A549 (cell line): ENCODE measurements at regions not wholly inside any gene's neighbourhood (a gene's known extent, or its start where the extent isn't known, plus 50 kb on each side); places are given as distances from the start of the nearest gene placed in this dataset.

Source experiments
- ATAC-seq, 2 experiments: fragments of 200-7000 bp in 1 of 2; fragments of >200 bp in 1 of 2; cut with Nextera tagmentation in 1 of 2; cut with Tn5 transposase in 1 of 2; 3 replicates each; pipeline versions ENCODE4 v1.8.0 to v1.9.1; 2018 to 2020; ENCODE audit warnings: mild to moderate bottlenecking in 1 of 2, moderate library complexity in 1 of 2
- CTCF ChIA-PET: fragments of 300-600 bp; sonication (Branson Sonifier 250); formaldehyde crosslinking; extraction: SDS; loops from one replicate; lab custom pipeline; 2021; ENCODE audit warnings: antibody characterized with exemption, inconsistent platforms; lab: Yijun Ruan, JAX
- POLR2A ChIA-PET: fragments of 350-600 bp; formaldehyde crosslinking; extraction: SDS; loops from one replicate; lab custom pipeline; 2021; ENCODE audit warnings: antibody characterized with exemption, inconsistent platforms; lab: Yijun Ruan, JAX
- DNase-seq, 2 experiments: peaks; one replicate each; pipeline versions ENCODE4 v3.0.0 to v3.0.0-alpha.2; 2011 to 2016; ENCODE audit warnings: low read depth in 1 of 2, low spot score in 1 of 2
- FAIRE-seq: peaks from 2 replicates; lab custom pipeline; 2011; peaks lifted over from hg19 to GRCh38; lab: Jason Lieb, UNC
- H3K27ac ChIP-seq, 2 experiments: fragments of >200 bp; sonication (Bioruptor Twin); formaldehyde crosslinking; 3 replicates each; pipeline ENCODE4 v1.5.1; 2016 to 2017
- H3K4me1 ChIP-seq: fragments of >200 bp; sonication (Bioruptor Twin); formaldehyde crosslinking; 3 replicates; pipeline ENCODE4 v1.6.1; 2016
- H3K4me2 ChIP-seq: fragments of >200 bp; sonication (Bioruptor Twin); formaldehyde crosslinking; 3 replicates; pipeline ENCODE4 v1.6.1; 2016
- H3K4me3 ChIP-seq: fragments of >200 bp; sonication (Bioruptor Twin); formaldehyde crosslinking; 3 replicates; pipeline ENCODE4 v1.5.1; 2016
- H3K9me3 ChIP-seq: fragments of >200 bp; sonication (Bioruptor Twin); formaldehyde crosslinking; 3 replicates; pipeline ENCODE4 v1.6.1; 2016
- ATOH8 ChIP-seq: fragments of 250-450 bp; sonication (Bioruptor Pico); IDR thresholded peaks from 2 replicates; pipeline ENCODE4 v1.5.0; 2020; ENCODE audit warnings: low read depth, mild to moderate bottlenecking, moderate library complexity
- CEBPB ChIP-seq, 2 experiments: fragments of >200 bp in 1 of 2; sonication (Bioruptor Twin) in 1 of 2; formaldehyde crosslinking in 1 of 2; IDR thresholded peaks; 2 replicates each; pipeline ENCODE4 v1.6.1; 2012 to 2016
- CHD2 ChIP-seq: fragments of 150-350 bp; IDR thresholded peaks from 2 replicates; pipeline ENCODE4 v1.6.1; 2014; ENCODE audit warnings: low read length; ENCODE audit not compliant: partially characterized antibody
- EHF ChIP-seq: fragments of 250-450 bp; sonication (Bioruptor Pico); IDR thresholded peaks from 2 replicates; pipeline ENCODE4 v1.5.0; 2020; ENCODE audit warnings: mild to moderate bottlenecking
- EP300 ChIP-seq, 2 experiments: fragments of >200 bp; sonication (Bioruptor Twin); formaldehyde crosslinking; IDR thresholded peaks; 2 replicates in 1 of 2; 3 replicates in 1 of 2; pipeline ENCODE4 v1.6.1; 2016 to 2017
- FOSB ChIP-seq: fragments of 250-450 bp; sonication (Bioruptor Pico); IDR thresholded peaks from 2 replicates; pipeline ENCODE4 v1.5.0; 2020; ENCODE audit warnings: mild to moderate bottlenecking, moderate library complexity
- FOXS1 ChIP-seq: fragments of 250-450 bp; sonication (Bioruptor Pico); IDR thresholded peaks from 2 replicates; pipeline ENCODE4 v1.5.0; 2020; ENCODE audit warnings: mild to moderate bottlenecking, moderate library complexity
- GATA3 ChIP-seq: IDR thresholded peaks from 2 replicates; pipeline ENCODE4 v1.6.1; 2012; ENCODE audit warnings: borderline replicate concordance
- HDAC2 ChIP-seq: fragments of 200-600 bp; sonication (generic); IDR thresholded peaks from 2 replicates; pipeline ENCODE4 v1.6.1; 2016
- HEYL ChIP-seq: fragments of 250-450 bp; sonication (Bioruptor Pico); IDR thresholded peaks from 2 replicates; pipeline ENCODE4 v1.8.0; 2021; ENCODE audit warnings: mild to moderate bottlenecking, moderate library complexity
- HMGXB4 ChIP-seq: fragments of 250-450 bp; sonication (Bioruptor Pico); IDR thresholded peaks from 2 replicates; pipeline ENCODE4 v1.5.0; 2021; ENCODE audit warnings: mild to moderate bottlenecking, moderate library complexity, borderline replicate concordance
- HOXA7 ChIP-seq: fragments of 250-450 bp; sonication (Bioruptor Pico); IDR thresholded peaks from 2 replicates; pipeline ENCODE4 v1.5.0; 2020; ENCODE audit warnings: mild to moderate bottlenecking, moderate library complexity
- HOXB13 ChIP-seq: fragments of 250-450 bp; sonication (Bioruptor Pico); IDR thresholded peaks from 2 replicates; pipeline ENCODE4 v1.5.0; 2020; ENCODE audit warnings: low read depth, mild to moderate bottlenecking, moderate library complexity
- KDM1A ChIP-seq: fragments of 200-600 bp; sonication (generic); IDR thresholded peaks from 2 replicates; pipeline ENCODE4 v1.6.1; 2016; ENCODE audit warnings: low read depth, mild to moderate bottlenecking
- MAFK ChIP-seq: fragments of 450-650 bp; IDR thresholded peaks from 2 replicates; pipeline ENCODE4 v1.6.1; 2014; ENCODE audit not compliant: partially characterized antibody
- MAZ ChIP-seq: fragments of 150-350 bp; IDR thresholded peaks from 2 replicates; pipeline ENCODE4 v1.6.1; 2014; ENCODE audit warnings: antibody characterized with exemption, low read depth, low read length, borderline replicate concordance
- PBX3 ChIP-seq: IDR thresholded peaks from 2 replicates; pipeline ENCODE4 v1.6.1; 2012
- POLR2AphosphoS2 ChIP-seq: conservative IDR thresholded peaks from 2 replicates; pipeline ENCODE4 v1.6.1; 2012; ENCODE audit warnings: low read length, improper control_type of control experiment, inconsistent platforms
- RCOR1 ChIP-seq: fragments of 150-350 bp; IDR thresholded peaks from 2 replicates; pipeline ENCODE4 v1.6.1; 2014; ENCODE audit warnings: antibody characterized with exemption, low read length, low read depth
- REST ChIP-seq: fragments of 200-600 bp; sonication (generic); IDR thresholded peaks from 2 replicates; pipeline ENCODE4 v1.6.1; 2016; ENCODE audit warnings: antibody characterized with exemption, mild to moderate bottlenecking, moderate library complexity
- RFX5 ChIP-seq: fragments of 450-650 bp; IDR thresholded peaks from 2 replicates; pipeline ENCODE4 v1.7.1; 2014; ENCODE audit warnings: antibody characterized with exemption, mild to moderate bottlenecking, moderate library complexity
- TFCP2L1 ChIP-seq: fragments of 250-450 bp; sonication (Bioruptor Pico); IDR thresholded peaks from 2 replicates; pipeline ENCODE4 v1.5.0; 2021; ENCODE audit warnings: mild to moderate bottlenecking
- TP53 ChIP-seq: fragments of 250-450 bp; sonication (Bioruptor Pico); IDR thresholded peaks from 2 replicates; pipeline ENCODE4 v1.5.0; 2021; ENCODE audit warnings: mild to moderate bottlenecking, moderate library complexity
- USF2 ChIP-seq: fragments of 450-650 bp; IDR thresholded peaks from 2 replicates; pipeline ENCODE4 v1.6.1; 2014; ENCODE audit warnings: antibody characterized with exemption
- ZC3H11A ChIP-seq: fragments of 450-650 bp; IDR thresholded peaks from 2 replicates; pipeline ENCODE4 v1.6.1; 2014; ENCODE audit warnings: antibody characterized with exemption, mild to moderate bottlenecking
- ZNF302 ChIP-seq: fragments of 250-450 bp; sonication (Bioruptor Pico); IDR thresholded peaks from 2 replicates; pipeline ENCODE4 v1.9.0; 2021; ENCODE audit warnings: inconsistent platforms, mild to moderate bottlenecking, moderate library complexity
- ZSCAN20 ChIP-seq: fragments of 250-450 bp; sonication (Bioruptor Pico); IDR thresholded peaks from 2 replicates; pipeline ENCODE4 v1.8.0; 2022; ENCODE audit warnings: mild to moderate bottlenecking, moderate library complexity
- WGBS: methylation state at CpG from one replicate; pipeline ENCODE4 v1.1.6; 2017; ENCODE audit errors: missing lambda C conversion rate; 5-methylcytosine and 5-hydroxymethylcytosine counted together

- no peak overlapping the region for H3K4me2 ChIP-seq
- no peak overlapping the region for H3K27ac ChIP-seq
- TF ChIP-seq TP53 (CRISPR knock-in tag) (no peak), ZSCAN20 (CRISPR knock-in tag) (no peak), CEBPB (IDR thresholded peaks at IDR 0.05) (no peak), GATA3 (no peak), POLR2AphosphoS2 (no peak), ATOH8 (CRISPR knock-in tag) (no peak), EP300 (IDR thresholded peaks at IDR 0.05) (no peak), REST (no peak), RCOR1 (no peak), RFX5 (no peak), USF2 (no peak), ZC3H11A (no peak), MAZ (no peak), HMGXB4 (CRISPR knock-in tag) (no peak)
- CTCF ChIA-PET: no interaction called here
- H3K4me1 ChIP-seq: peaks cover 10% of the 10 kb centered on the region; the same call in 1 of the 3 replicates
- no peak overlapping the region for H3K4me3 ChIP-seq
- FAIRE-seq (no peak), ATAC-seq (no peak), DNase-seq (no peak)
- POLR2A ChIA-PET: no interaction called here
- WGBS: 88% methylated on average over 3 of the region's 3 CpGs
- H3K9me3 ChIP-seq: no peaks in the 10 kb centered on the region
These were observed 321.0 kb downstream of the DLEU7 start for GRCh38 chr13:50522506-50522905.

- Histone ChIP-seq H3K9me3 (no peaks in the 10 kb centered on the region), H3K4me2 (no peak overlapping the region), H3K4me3 (no peak overlapping the region), H3K27ac (no peak overlapping the region), H3K4me1 (peaks cover 10% of the 10 kb centered on the region; the same call in 1 of the 3 replicates)
- POLR2A ChIA-PET: no interaction called here
- DNase-seq (no peak), ATAC-seq (no peak), FAIRE-seq (no peak)
- no peak for TF ChIP-seq GATA3
- no peak for TF ChIP-seq EHF (CRISPR knock-in tag)
- TF ChIP-seq USF2: no peak
- TF ChIP-seq TFCP2L1 (CRISPR knock-in tag): no peak
- TF ChIP-seq ATOH8 (CRISPR knock-in tag): no peak
- no peak for TF ChIP-seq MAZ
- TF ChIP-seq HOXA7 (CRISPR knock-in tag): no peak
- no peak for TF ChIP-seq FOSB (CRISPR knock-in tag)
- no peak for TF ChIP-seq HEYL
- no peak for TF ChIP-seq HOXB13 (CRISPR knock-in tag)
- no peak for TF ChIP-seq CHD2
- TF ChIP-seq KDM1A: no peak
- no peak for TF ChIP-seq MAFK
- TF ChIP-seq ZNF302 (CRISPR knock-in tag): no peak
- no peak for TF ChIP-seq HDAC2
- no peak for TF ChIP-seq PBX3
- TF ChIP-seq FOXS1: no peak
- CTCF ChIA-PET: no interaction called here
- WGBS: 87% methylated on average over 3 of the region's 3 CpGs
These were observed 320.2 kb downstream of the DLEU7 start for GRCh38 chr13:50523307-50523706.
